ENCODE measurements at regions not wholly inside any gene's neighbourhood (a gene's known extent, or its start where the extent isn't known, plus 50 kb on each side); places are given as distances from the start of the nearest gene placed in this dataset.
A peak's percentile ranks its signal among the peaks of the same experiment; 100 is the strongest.

- peak; percentile 17 for DNase-seq
These were observed 63.3 kb upstream of the CCDC160 start for GRCh38 chrX:134173541-134174272.

- no peak for DNase-seq
These were observed 62.7 kb upstream of the CCDC160 start for GRCh38 chrX:134174273-134174660.

GRCh38 chrX:134174859-134175258 lies 62.1 kb upstream of the CCDC160 start:
- no peak for DNase-seq

- no peak for DNase-seq
These were observed 59.5 kb upstream of the CCDC160 start for GRCh38 chrX:134177527-134177926.

- DNase-seq: no peak
These were observed 56.2 kb upstream of the CCDC160 start for GRCh38 chrX:134180601-134181274.

GRCh38 chrX:134181275-134181660 lies 55.7 kb upstream of the CCDC160 start:
- no peak for DNase-seq

- DNase-seq: no peak
These were observed 53.3 kb upstream of the CCDC160 start for GRCh38 chrX:134183665-134184064.

- no peak for DNase-seq
These were observed 52.0 kb upstream of the CCDC160 start for GRCh38 chrX:134184936-134185335.

GRCh38 chrX:134186362-134187121 lies 50.4 kb upstream of the CCDC160 start:
- DNase-seq: peak; percentile 18
